GM21576 (cell line): ENCODE measurements at regions not wholly inside any gene's neighbourhood (a gene's known extent, or its start where the extent isn't known, plus 50 kb on each side); places are given as distances from the start of the nearest gene placed in this dataset.
"Not testable (repeated sequence)": the region's sequence is repeated elsewhere in the genome, so short reads cannot be mapped to it uniquely, and the experiment has no call there.

Source experiments
- ATAC-seq: cut with Tn5 transposase; IDR thresholded peaks from one replicate; pipeline ENCODE4 v1.9.1; 2021; ENCODE audit warnings: mild to moderate bottlenecking, moderate library complexity; ENCODE audit not compliant: unreplicated experiment

DNA sequence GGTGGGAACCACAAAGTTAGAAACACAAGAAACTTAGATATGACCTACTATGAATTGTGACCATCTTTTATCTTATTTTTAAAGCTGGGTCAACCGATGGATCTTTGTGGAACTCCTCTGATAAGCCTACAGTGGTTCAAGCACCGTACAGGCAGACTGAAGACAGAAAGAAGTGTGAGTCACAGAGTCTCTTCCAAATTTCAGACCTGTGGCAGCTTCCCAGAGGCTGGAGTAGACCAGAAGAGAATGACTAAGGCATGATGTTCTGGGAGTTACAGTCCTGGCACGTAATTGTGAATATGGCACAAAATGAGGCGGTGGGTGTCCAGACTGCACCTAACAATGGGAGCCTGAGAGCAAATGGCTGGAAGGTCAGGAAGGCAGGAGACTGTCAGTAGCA lies 70.0 kb downstream of the LMO4 start:
- ATAC-seq, result no peak

DNA sequence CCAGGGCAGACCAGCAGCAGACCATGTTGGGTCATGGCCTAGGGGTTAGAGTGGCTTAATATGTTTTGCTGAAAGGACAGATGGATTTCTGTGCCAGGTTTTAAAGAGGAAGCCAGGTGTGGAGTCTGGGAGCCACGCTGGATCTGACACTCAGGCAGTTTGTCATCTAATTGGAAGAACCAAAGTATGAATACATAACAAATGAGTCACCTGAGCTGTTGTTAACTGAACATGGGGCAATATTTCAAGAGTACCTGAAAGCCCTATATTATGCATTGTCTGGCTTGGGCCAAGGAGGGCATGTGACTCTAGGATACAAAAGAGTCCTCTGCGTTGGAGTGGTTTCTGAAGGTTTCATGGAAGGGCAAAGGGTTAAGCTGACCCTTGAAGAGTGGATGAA lies 70.6 kb downstream of the LMO4 start:
- no peak for ATAC-seq

DNA sequence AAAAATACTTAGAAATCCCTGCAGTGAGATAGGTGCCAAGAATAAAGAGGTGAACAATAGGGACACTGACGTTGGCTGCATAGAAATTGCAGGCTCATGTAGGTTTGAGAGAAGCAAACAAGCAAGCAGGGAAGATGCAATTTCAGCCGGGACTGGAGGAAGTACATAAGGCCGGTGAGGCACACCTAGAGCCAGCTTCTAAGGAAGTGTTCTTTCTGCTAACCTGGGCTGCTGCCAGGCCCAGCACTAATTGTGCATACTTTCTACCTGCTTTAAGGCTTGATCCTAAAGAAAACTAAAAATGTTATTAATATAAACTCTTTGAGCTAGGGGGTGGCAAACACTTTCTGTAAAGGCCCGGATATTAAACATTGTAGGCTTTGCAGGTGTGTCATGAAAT lies 71.0 kb downstream of the LMO4 start:
- ATAC-seq, result no peak

- ATAC-seq, result no peak
Observed at GRCh38 chr1:87400813-87401212, 72.1 kb downstream of the LMO4 start.

DNA sequence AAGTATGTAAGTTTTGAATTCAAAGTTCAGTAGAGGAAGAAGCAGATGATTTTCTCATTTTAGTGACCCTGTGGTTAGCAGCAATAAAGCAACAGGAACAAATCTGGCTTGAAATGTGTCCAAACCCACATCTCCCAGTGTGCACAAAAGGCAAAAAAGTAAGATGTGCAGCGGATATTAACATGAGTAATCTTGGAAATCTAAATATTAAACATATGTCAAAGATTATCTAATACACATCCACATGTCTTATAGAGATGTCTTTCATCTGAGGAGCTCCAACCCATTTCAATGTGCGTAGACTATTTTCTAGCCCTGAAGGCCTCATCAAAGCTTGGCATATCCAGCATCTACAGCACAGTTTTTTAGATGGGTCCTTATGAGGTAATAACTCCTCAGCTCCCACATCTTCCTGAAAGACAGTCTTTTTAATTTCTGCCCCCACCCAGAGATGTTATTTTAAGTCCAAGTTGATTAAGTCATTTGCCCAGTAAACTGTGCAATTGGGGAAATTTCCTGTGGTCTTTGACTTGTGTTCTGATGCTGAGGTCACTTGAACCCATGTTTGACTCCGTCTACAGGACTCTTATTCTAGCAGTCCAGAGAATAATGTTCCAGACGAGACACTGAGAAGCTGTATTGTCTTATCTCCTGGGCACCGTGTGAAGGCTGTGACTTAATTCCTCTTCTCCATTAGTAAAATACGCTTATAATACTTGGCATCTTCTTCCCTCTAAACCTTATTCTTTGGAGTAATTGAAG lies 73.7 kb downstream of the LMO4 start:
- ATAC-seq, result no peak

DNA sequence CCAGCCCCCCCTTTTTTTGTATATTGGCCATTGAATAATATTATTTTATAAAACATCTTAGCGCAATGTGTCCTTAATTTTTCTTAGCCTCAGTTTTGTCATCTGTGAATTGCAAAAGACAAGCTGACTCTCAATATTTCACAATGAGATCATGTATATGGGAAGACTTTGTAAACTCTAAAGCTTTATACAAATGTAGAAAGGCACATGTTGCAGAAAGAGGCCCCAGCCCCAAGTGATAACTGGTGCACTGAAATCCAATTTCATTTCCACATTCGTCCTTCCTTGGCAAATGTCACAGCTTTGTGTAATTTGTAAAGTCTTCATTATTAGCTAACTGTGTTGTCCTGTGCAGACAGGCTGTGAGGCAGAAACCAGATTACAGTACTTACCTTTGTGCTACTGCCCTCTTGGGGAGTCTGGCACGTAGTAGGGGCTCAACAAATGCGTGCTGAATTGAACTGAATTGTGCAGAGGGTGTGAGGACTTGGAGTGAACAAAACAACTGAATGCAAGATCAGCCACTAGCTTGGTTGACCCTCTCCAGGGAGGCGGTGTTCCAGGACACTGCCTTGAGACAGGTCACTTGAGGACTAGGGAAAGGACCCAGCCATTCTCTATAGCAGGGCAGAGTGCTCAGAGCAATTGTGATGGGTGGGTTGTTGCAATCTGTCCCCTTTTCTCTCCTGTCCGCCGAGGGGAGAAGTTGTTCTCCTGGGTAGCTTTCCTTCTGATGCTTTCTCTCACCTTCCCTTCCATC lies 74.6 kb downstream of the LMO4 start:
- no peak for ATAC-seq

- ATAC-seq, result no peak
Observed at GRCh38 chr1:87404296-87404695, 75.6 kb downstream of the LMO4 start.

DNA sequence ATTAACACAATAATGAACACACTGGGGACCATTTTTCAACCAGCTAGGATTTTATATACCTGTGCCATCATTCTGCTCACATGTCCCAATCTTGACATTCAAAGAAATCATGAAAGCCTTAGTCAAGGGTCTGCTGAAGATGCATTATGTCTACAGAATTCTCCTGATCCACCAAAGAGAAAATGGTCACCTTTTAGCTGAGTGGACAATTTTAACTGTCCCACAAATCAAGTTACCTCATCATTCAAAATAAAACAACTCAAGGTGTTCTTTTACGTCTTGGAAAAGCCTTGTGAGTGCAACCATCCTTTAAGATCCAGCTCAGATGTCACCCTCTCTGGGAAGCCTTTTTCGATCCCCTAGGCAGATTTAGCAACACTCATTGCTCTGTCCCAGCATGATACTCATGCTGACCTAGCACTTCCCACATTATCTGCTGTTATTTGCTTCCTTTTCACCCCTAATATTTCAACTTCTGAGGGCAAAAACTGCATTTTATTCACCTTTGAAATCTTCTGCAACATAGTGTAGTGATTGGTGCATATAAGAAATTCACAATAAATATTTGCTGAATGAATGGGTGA lies 80.1 kb downstream of the LMO4 start:
- ATAC-seq, result no peak

GRCh38 chr1:87410776-87411480 lies 82.2 kb downstream of the LMO4 start:
- ATAC-seq, result no peak

GRCh38 chr1:87413846-87414245 lies 85.2 kb downstream of the LMO4 start:
- ATAC-seq, result not testable (repeated sequence)

DNA sequence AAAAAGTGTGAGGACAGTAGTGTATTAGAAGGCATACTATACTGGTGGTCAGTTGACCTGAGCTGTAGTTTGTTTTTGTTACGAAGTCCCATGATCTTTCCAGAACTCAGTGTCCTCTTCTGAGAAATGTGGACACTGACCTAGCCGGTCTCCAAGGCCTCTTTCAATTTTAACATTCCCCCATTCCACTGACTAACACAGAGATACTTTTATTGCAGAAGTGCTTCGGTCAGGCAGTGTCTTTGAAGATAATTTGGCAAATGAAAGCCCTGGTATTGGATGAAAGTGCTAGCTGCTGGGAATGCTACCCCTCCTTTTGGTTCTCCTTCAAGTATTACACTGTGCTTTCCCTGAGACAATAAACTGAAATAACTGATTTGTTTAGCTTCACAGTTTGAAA lies 89.4 kb downstream of the LMO4 start:
- no peak for ATAC-seq

GRCh38 chr1:87421809-87422208 lies 93.1 kb downstream of the LMO4 start:
- no peak for ATAC-seq

DNA sequence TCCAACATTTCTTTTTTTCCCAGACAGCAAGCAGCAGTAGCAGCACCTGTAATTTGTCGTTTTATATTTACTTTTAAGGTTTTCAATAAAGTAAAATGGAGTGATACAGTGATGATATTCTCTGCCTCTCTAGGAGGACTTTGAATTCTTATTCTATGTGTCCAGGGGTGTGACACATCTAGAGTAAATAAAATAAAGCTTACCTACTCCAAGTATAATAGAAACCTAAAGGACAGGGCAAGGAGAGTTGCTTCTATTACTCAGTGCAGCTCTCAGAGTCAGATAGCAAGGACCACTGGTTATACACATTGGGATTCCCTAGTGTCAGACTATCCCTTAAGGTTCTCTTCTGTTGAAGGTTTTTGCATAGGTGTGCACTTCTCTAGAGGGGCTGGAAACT lies 95.9 kb downstream of the LMO4 start:
- ATAC-seq, result no peak

- no peak for ATAC-seq
Observed at GRCh38 chr1:87426463-87427249, 98.0 kb downstream of the LMO4 start.

DNA sequence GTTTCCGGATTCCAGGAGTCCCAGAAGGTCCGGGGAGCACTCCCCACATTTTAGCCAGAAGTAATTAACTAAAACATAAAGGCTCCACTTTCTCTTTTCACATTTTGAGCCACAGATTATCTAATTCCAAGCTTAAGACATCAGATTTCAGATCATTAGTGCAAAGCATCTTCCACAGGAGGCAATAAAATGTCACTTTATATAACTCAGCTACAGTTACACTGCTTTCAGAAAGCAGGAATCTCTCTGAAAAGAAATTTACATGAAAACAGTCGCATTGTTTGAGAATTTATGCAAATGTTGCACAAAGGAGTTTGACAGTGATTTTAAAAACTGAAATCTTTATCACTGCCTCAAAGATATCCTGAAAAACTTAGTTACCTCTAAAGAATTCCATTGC lies 99.7 kb downstream of the LMO4 start:
- ATAC-seq, result no peak

- ATAC-seq, result no peak
Observed at GRCh38 chr1:87428883-87429282, 100.2 kb downstream of the LMO4 start.

GRCh38 chr1:87432685-87433084 lies 104.0 kb downstream of the LMO4 start:
- ATAC-seq, result no peak

GRCh38 chr1:87433101-87433500 lies 104.4 kb downstream of the LMO4 start:
- ATAC-seq, result not testable (repeated sequence)

DNA sequence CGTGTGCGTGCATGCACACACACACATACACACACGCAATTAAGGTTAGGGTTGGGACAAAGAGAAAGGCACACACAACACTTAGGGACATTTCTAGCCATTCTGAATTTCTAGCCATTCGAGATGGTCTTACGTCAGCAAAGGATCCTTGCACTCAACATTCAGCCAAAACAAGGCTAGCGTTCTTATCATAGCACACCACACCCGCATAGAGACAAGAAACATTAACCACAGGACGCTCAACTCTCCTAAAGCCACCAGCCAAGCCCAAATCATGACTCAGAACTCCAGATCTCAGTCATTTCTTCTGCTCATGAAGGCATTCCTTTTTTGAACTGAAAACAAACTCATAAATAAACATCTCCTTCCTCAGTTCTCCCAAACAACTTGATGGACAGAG lies 106.8 kb downstream of the LMO4 start:
- no peak for ATAC-seq

DNA sequence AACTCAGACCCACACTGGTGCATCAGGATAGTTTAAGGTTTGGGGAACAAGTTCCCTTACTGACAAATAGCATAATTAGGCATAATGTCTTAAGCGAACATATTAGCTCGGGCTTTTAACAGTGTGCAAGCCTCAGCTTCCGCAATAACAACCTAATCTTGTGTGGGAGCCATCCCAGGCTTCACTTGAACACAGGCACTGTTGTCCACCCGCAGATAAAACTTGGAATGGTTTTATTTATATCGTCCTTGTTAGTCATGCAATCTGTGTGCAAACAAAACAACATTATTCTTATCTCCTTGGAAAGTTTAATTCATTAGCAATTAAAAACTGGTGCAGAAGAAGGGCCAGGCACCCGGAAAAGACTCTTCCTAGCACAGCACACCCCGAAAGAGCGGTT lies 107.4 kb downstream of the LMO4 start:
- not testable (repeated sequence) for ATAC-seq

DNA sequence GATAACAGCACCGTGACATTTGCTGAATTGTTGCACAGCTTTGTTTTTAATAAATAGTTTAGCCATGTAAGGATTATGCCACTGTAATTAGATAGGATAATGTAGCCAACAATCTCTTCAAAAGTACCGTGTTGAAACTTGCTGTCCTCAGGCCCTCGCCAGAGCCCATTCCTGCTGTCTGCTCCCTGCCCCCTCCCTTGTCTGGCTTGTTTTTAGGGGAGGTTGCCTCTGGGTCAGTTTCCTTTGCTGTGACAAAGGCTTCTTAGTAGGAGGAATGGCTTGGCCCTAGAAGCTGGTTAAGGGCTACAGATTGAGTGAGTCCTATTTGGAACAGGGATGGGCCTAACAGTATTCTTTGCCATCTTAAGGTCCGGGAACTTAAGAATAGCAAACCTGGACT lies 107.9 kb downstream of the LMO4 start:
- no peak for ATAC-seq
